GM19328 (cell line): ENCODE measurements at regions not wholly inside any gene's neighbourhood (a gene's known extent, or its start where the extent isn't known, plus 50 kb on each side); places are given as distances from the start of the nearest gene placed in this dataset.

ENCODE experiments used
- ATAC-seq: cut with Tn5 transposase; IDR thresholded peaks from one replicate; pipeline ENCODE4 v1.9.1; 2021; ENCODE audit warnings: mild to moderate bottlenecking, moderate library complexity; ENCODE audit not compliant: unreplicated experiment

DNA sequence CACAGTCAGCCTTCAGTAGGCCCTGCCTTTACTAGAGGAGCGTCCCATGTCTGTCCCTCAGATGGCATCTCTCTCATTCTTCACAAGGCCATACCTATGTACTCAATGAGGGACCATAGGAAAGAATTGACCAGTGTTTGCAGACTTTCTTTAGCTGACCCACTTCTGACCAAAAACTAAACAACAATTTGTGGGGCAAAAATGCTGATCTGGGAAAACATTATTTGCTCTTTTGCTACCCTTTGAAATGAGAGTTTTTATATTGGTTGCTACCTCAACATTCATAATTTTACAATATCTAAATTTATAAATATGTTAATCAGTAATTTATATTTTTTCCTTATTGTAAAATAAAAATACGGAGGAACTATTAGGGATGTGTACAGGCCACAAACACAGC is 539.4 kb upstream of the GJE1 start:
- ATAC-seq: no peak

DNA sequence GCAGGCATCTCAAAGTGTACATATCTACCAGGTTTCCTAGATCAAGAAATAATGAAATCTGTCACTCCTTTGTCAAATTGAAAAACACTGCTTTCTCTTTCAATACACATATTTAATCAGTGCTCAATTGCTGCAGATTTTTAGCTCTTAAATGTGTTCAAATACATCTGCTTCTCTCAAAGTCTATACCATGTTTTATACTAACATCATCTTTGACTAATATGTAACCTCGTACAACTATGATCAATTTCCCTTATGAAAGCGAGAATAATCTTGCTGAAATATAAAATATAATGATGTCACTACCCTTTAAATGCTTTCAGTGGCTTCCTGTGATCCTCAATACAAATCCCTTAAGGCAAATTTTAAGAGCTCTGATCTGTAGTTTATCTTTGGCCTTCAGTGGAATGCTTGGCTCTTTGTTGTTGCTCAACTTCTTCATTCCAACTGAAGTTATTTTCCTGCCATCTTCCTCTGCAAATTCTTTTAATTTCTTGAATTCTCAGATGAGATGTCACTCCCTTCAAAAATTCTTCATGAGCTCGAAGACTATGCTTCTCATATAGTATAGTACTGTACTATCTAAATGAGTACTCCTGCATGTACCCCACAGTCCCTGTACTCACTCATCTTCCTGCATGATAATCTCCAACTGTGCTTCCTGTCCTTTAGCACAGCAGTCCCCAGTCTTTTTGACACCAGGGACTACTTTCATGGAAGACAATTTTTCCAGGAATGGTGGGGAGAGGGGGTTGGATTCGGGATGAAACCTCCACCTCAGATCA is 545.1 kb upstream of the GJE1 start:
- ATAC-seq: no peak

GRCh38 chr6:141580988-141581552 is 551.7 kb upstream of the GJE1 start:
- ATAC-seq: no peak

DNA sequence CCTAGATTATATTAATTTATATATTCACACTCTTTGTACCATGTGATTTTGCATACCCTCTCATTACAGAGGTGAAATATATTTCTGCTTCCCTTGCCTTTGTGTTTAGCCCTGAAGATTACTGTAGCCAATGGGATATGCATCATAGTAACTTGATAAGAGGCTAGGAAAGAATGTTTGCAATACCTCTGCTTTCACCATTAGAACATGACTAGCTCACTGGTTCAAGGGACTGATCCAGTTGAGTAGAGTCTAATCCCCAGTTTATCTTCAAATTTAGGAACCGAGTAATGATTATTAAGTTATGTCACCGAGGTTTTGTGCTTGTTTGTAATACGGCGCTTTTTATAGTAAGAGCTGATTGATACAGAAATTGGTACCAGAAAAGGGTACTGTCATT is 552.6 kb upstream of the GJE1 start:
- no peak for ATAC-seq

DNA sequence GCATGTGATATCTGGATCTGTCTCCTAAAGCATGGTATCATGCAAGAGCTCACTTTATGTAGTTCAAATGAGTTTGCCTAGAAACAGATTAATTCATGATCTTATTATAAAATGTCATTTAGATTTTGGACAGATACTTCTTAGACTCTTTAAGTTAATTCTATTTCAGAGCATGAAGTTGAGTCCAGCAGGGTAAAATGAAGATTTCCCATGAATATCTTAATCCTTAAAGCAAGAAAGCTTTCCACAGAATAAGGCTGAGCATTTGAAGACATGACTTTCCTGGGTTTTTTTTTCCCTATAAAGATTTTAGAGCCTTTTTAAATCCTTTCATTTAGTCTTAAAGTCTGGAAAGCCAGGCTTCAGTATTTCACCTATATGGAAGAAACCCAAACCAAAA is 556.0 kb upstream of the GJE1 start:
- ATAC-seq: no peak

- ATAC-seq: peak; percentile 75
Observed at GRCh38 chr6:141562851-141563763, 569.6 kb upstream of the GJE1 start.

DNA sequence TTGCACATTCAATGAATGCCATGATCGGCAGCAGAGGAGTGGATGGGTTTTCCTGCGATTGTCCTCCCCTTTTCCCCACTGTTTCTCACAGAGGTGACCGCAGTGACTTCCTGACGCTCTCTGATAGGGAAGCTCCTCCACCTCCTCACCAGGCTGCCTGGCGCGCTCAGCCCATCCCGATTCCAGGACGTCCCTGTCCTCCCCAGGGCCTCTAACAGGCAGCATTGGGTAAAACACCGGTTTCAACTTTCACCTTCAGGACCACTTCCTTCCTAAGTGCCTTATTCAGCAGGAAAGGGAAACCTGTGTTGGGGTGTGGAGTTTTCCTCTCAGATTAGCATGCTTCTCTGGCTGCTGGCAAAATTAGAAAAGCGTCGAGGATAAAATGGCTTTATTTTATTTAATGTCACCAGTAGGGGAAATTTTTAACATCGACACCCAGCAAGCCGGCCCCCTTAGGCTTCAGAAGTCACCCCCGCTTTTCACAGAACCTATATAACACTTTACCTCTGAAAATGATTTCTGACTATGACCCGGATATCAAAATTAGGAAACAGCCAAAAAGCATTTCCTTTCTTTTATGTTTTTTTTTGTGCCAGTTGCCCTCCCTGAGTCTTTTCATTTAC is 570.4 kb upstream of the GJE1 start:
- peak; percentile 18 for ATAC-seq

- no peak for ATAC-seq
Observed at GRCh38 chr6:141561154-141561553, 571.6 kb upstream of the GJE1 start.

DNA sequence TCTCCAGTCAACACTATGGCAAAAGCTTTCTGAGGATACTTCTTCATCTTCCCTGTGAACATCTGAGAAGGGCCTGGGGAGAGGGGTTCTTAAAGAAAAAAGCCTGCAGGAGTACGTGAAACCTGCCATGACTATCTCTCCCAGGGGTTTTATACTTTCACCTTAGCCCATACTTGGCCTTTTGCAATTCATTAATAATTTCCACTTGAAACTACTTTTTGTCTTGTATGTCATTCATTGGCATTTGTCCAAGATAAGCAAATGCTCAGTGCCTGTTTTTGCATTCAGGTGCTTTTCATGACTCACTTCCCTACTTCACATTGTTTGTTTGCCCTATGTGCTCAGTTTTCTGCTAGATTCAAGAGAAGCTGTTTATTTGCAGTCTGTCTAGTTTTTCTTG is 580.3 kb upstream of the GJE1 start:
- no peak for ATAC-seq

GRCh38 chr6:141552031-141552430 is 580.7 kb upstream of the GJE1 start:
- ATAC-seq: no peak

DNA sequence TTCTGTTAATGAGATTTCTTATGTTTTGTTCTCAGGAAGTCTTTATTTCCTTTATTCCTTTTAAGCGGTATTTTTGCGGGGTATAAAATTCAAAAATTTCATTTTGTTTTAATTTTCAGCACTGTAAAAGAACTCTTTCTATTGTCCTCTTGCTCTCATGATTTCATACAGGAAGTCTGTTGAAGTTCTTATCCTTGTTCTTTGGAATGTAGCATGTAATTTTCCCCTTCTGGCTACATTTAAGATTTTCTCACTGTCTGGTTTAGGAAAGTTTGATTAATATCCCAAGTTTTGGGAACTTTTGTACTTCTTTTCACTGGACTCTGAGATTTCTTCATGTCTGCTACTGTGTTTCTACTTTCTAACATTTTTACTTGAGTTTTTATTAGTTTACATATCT is 581.4 kb upstream of the GJE1 start:
- no peak for ATAC-seq

GRCh38 chr6:141550471-141550870 is 582.3 kb upstream of the GJE1 start:
- no peak for ATAC-seq

GRCh38 chr6:141548966-141549365 is 583.8 kb upstream of the GJE1 start:
- no peak for ATAC-seq

DNA sequence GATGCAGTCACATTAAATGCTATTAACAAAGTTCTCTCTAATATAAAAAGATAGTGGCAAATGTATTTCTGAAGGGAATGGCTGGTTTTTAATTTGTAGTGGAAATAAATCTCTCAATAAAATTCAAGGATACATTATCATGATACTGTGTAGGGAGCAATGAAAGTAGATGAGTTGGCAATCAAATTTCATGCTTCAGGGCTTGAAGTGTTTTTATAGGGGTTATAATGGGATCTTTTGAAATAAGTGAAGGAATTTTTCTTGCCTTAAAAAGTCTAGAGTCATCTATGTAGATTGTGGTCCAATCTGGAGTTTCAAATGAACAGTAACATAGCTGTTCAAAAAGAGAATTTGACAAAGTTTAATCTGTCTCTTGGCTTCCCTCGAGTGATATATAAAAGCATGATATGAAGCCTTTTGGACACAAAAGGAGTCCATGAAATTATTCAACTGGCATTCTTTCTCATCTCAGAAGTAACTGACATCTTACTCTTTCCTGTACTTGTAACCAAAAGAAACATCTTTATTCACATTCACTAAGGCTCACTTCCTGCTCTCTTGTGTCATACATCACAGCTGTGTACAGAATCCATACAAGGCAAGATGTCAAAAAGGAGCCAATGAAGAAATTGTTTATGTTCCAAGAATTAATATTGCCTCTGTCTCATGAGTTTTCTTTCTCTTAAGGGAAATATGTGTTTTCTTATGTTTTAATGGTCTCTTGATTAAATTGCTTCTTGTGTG is 591.0 kb upstream of the GJE1 start:
- ATAC-seq: no peak

DNA sequence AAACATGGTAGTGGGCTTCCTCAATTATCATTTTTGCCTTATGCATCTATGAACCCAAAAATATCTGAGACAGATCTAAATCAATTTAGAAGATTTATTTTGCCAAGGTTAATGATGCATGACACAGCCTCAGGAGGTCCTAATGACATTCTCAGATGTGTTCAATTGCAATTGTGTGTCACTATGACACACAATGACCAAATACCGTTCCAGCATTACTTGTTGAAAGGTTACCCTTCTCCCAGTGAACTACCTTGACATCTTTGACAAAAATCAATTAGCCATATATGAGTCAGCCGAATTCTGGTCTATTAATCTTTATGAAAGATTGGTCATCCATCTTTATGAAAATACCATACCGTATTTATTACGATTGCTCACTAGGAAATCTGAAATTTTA is 592.5 kb upstream of the GJE1 start:
- no peak for ATAC-seq

DNA sequence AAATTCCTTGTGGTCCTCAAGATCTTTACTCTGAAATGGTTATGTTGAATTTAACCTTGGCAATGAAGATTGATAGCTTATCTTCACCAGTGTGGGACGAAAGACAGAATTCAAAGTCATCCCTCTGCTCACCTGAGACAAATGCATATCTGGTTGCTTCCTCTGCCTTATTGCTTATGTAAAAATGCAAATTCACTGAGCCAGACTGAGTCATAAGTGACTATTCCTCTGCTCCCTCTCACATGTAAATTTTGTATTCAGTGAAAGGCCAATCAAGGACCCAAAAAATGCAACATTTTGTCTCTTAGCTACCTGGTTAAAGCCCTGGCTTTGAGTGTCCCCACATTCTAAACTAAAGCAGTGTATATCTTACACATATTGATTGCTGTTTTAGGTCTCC is 593.1 kb upstream of the GJE1 start:
- no peak for ATAC-seq

GRCh38 chr6:141532211-141532610 is 600.5 kb upstream of the GJE1 start:
- ATAC-seq: no peak

DNA sequence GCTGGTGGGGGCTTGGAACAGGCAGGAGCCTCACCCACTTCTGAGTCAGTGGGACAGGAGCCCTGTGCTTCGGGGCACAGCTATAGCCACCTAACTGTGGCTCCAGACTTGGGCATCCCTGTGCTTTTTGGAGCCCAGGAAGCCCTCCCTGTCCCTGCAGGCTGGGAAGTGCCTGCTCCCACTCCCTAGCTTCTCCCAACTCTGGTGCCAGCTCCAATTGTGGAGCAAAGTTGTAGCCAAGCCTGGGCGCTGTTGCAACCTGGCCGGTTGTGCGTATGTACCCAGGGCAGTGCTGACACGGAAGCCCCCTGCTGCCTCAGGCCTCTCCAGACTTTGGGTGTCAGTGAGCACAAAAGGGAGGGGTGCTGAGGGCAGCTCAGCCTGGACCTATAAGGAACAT is 601.7 kb upstream of the GJE1 start:
- ATAC-seq: no peak

DNA sequence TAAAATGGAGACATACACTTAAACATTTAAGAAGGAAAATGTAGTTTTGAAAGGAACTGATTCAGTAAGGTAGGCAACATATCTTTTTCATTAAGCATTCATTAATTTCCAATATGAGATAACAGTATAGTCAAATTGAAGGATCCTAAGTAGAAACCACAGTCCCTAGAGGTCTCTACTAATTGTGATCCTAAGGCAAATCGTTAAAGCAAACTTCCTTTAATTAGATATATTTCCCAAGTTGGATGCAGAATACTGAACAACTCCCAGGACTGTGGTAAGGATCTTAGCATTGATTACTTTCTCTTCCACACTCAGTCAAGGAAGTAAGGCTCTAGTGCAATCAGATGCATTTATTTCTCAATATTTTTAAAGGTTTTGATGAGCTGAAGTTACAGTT is 604.1 kb upstream of the GJE1 start:
- no peak for ATAC-seq

DNA sequence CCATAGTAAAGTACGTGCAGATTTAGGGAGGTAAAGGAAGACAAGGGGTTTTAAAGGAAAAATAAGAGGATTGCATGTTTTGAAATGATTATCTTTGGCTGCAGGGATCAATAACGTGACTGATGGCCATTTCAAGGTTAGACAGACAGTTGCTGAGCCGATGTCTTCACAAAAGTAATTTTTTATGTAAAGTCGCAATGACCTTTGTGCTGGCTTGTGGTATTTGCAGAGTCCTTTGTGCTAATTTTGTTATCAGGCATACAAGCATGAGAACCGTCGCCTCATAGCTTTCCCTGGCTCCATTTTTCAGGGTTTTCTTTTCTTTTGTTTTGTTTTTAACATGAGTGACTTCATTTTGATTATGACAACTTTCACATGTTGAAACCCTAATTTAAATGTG is 605.7 kb upstream of the GJE1 start:
- ATAC-seq: no peak

- no peak for ATAC-seq
Observed at GRCh38 chr6:141521440-141521839, 611.3 kb upstream of the GJE1 start.
